KMS-11 (cell line): ENCODE measurements at regions not wholly inside any gene's neighbourhood (a gene's known extent, or its start where the extent isn't known, plus 50 kb on each side); places are given as distances from the start of the nearest gene placed in this dataset.

Experiments
- H2AFZ ChIP-seq: fragments of 200-600 bp; sonication (generic); 2 replicates; pipeline ENCODE4 v1.6.1; 2016; ENCODE audit warnings: antibody characterized with exemption, mixed run types, low read depth
- H3K27ac ChIP-seq: fragments of 200-600 bp; sonication (generic); 2 replicates; pipeline ENCODE4 v1.6.1; 2016; ENCODE audit warnings: mild to moderate bottlenecking, mixed run types
- H3K27me3 ChIP-seq: fragments of 200-600 bp; sonication (generic); 2 replicates; pipeline ENCODE4 v1.6.1; 2017; ENCODE audit warnings: mild to moderate bottlenecking, low read depth, mixed run types, moderate library complexity; ENCODE audit not compliant: insufficient read depth
- H3K36me3 ChIP-seq: fragments of 200-600 bp; sonication (generic); 2 replicates; pipeline ENCODE4 v1.6.1; 2017; ENCODE audit warnings: mild to moderate bottlenecking, mixed run types; ENCODE audit not compliant: insufficient read depth
- H3K4me1 ChIP-seq: fragments of 200-600 bp; sonication (generic); 2 replicates; pipeline ENCODE4 v1.6.1; 2016; ENCODE audit warnings: mild to moderate bottlenecking, low read depth, mixed run types; ENCODE audit not compliant: poor library complexity, severe bottlenecking
- H3K4me2 ChIP-seq: fragments of 200-600 bp; sonication (generic); 2 replicates; pipeline ENCODE4 v1.7.0; 2016; ENCODE audit warnings: mild to moderate bottlenecking, mixed run types
- H3K4me3 ChIP-seq: fragments of 200-600 bp; sonication (generic); IDR thresholded peaks from 2 replicates; pipeline ENCODE4 v1.6.1; 2017; ENCODE audit warnings: low read depth, low read length, mixed read lengths; ENCODE audit not compliant: insufficient read depth
- H3K79me2 ChIP-seq: fragments of 200-600 bp; sonication (generic); 2 replicates; pipeline ENCODE4 v1.6.1; 2016; ENCODE audit warnings: low read depth, mixed run types; ENCODE audit not compliant: insufficient read depth
- H3K9ac ChIP-seq: fragments of 200-600 bp; sonication (generic); 2 replicates; pipeline ENCODE4 v1.6.1; 2016; ENCODE audit warnings: mild to moderate bottlenecking, mixed run types
- H4K20me1 ChIP-seq: fragments of 200-600 bp; sonication (generic); 2 replicates; pipeline ENCODE4 v1.6.1; 2016; ENCODE audit warnings: mild to moderate bottlenecking, mixed run types; ENCODE audit not compliant: insufficient read depth
- CTCF ChIP-seq: fragments of 200-600 bp; sonication (generic); conservative IDR thresholded peaks from 2 replicates; pipeline ENCODE4 v1.6.1; 2017; ENCODE audit warnings: low read depth, mild to moderate bottlenecking, antibody characterized with exemption, low read length, moderate library complexity, mixed read lengths

- no peaks in the 10 kb centered on the region for H3K36me3 ChIP-seq
- H4K20me1 ChIP-seq = no peaks in the 10 kb centered on the region
- H3K9ac ChIP-seq = no peak overlapping the region
- H3K4me3 ChIP-seq = no peak overlapping the region
- no peak overlapping the region for H3K27ac ChIP-seq
- no peak overlapping the region; the same call in 1 of the 2 replicates for H2AFZ ChIP-seq
- H3K27me3 ChIP-seq = no peaks in the 10 kb centered on the region
- H3K4me2 ChIP-seq = no peak overlapping the region
- no peaks in the 10 kb centered on the region for H3K79me2 ChIP-seq
- H3K4me1 ChIP-seq = no peaks in the 10 kb centered on the region
- TF ChIP-seq CTCF = no peak
Measured at GRCh38 chr1:83641796-83642443, 357.0 kb downstream of the TTLL7 start.

GRCh38 chr1:83641206-83641658, 357.7 kb downstream of the TTLL7 start:
- no peaks in the 10 kb centered on the region for H3K36me3 ChIP-seq
- H3K4me2 ChIP-seq = no peak overlapping the region
- TF ChIP-seq CTCF = no peak
- no peaks in the 10 kb centered on the region for H3K27me3 ChIP-seq
- no peaks in the 10 kb centered on the region for H4K20me1 ChIP-seq
- H3K4me1 ChIP-seq = no peaks in the 10 kb centered on the region
- no peak overlapping the region for H3K27ac ChIP-seq
- H3K79me2 ChIP-seq = no peaks in the 10 kb centered on the region
- H3K9ac ChIP-seq = no peak overlapping the region
- no peak overlapping the region; the same call in 1 of the 2 replicates for H2AFZ ChIP-seq
- no peak overlapping the region for H3K4me3 ChIP-seq

GRCh38 chr1:83639785-83640184, 359.1 kb downstream of the TTLL7 start:
- no peak overlapping the region for H3K27ac ChIP-seq
- TF ChIP-seq CTCF = no peak
- H3K4me3 ChIP-seq = no peak overlapping the region
- no peaks in the 10 kb centered on the region for H3K79me2 ChIP-seq
- H3K36me3 ChIP-seq = no peaks in the 10 kb centered on the region
- H3K9ac ChIP-seq = no peak overlapping the region
- H2AFZ ChIP-seq = no peak overlapping the region
- no peaks in the 10 kb centered on the region for H4K20me1 ChIP-seq
- H3K27me3 ChIP-seq = no peaks in the 10 kb centered on the region
- H3K4me1 ChIP-seq = no peaks in the 10 kb centered on the region
- H3K4me2 ChIP-seq = no peak overlapping the region

GRCh38 chr1:83637586-83637985, 361.3 kb downstream of the TTLL7 start:
- no peak for TF ChIP-seq CTCF
- no peak overlapping the region for H3K9ac ChIP-seq
- H2AFZ ChIP-seq = no peak overlapping the region
- H3K27me3 ChIP-seq = no peaks in the 10 kb centered on the region
- no peaks in the 10 kb centered on the region for H3K79me2 ChIP-seq
- H3K4me1 ChIP-seq = no peaks in the 10 kb centered on the region
- no peak overlapping the region for H3K4me2 ChIP-seq
- no peaks in the 10 kb centered on the region for H3K36me3 ChIP-seq
- H3K4me3 ChIP-seq = no peak overlapping the region
- H4K20me1 ChIP-seq = no peaks in the 10 kb centered on the region
- H3K27ac ChIP-seq = no peak overlapping the region
